ENCODE measurements at regions not wholly inside any gene's neighbourhood (a gene's known extent, or its start where the extent isn't known, plus 50 kb on each side); places are given as distances from the start of the nearest gene placed in this dataset.

GRCh38 chr13:31909864-31910551, 121.6 kb upstream of the FRY start:
- no peaks in the 10 kb centered on the region for H3K9me3 ChIP-seq (ENCODE audit: insufficient read depth, low read depth)
- no peak overlapping the region for H3K27ac ChIP-seq
- H3K27me3 ChIP-seq (ENCODE audit: insufficient read depth, low read depth), result no peaks in the 10 kb centered on the region
- H3K4me3 ChIP-seq, result no peak overlapping the region
- H3K9me2 ChIP-seq (ENCODE audit: insufficient read depth), result no peaks in the 10 kb centered on the region
- CTCF ChIA-PET, result interaction anchor here (0.6 to 1.5 kb wide), 15 partner anchors 35 to 672 kb away, joined by 3 to 11 read pairs (median 4); partner anchors contain the start of genes BRCA2 and ZAR1L
- TF ChIP-seq CTCF (conservative IDR thresholded peaks at IDR 0.05), result peak; percentile 93
- no peak for TF ChIP-seq EZH2 (IDR thresholded peaks at IDR 0.05; ENCODE audit: low read depth)
- no peaks in the 10 kb centered on the region for H3K36me3 ChIP-seq (ENCODE audit: low read depth)
- H2AFZ ChIP-seq, result no peak overlapping the region
- H3K4me1 ChIP-seq (replicated peaks; ENCODE audit: insufficient read depth), result peaks cover 27% of the 10 kb centered on the region
- DNase-seq, result peak; percentile 39 to 45
- POLR2A ChIA-PET (ENCODE audit: unreplicated experiment), result interaction anchor here (0.6 to 0.8 kb wide), 4 partner anchors 14 to 58 kb away, joined by 6 to 19 read pairs (median 10); no protein-coding TSS in a partner anchor
- no peak overlapping the region for H3K4me2 ChIP-seq
- H3F3A ChIP-seq (ENCODE audit: insufficient read depth, low read depth), result no peaks in the 10 kb centered on the region
- intact Hi-C loops (cut with micrococcal nuclease; ENCODE audit: unreplicated experiment), result loop anchor here (1.0 to 10.0 kb wide), 4 partner anchors 87 to 671 kb away; no protein-coding TSS in a partner anchor
- H4K20me1 ChIP-seq (ENCODE audit: insufficient read depth), result no peaks in the 10 kb centered on the region
- H3K79me2 ChIP-seq (ENCODE audit: low read depth), result no peaks in the 10 kb centered on the region
- BruUV-seq (replicated peaks), result no TSS peak

GRCh38 chr13:31910633-31911032, 120.9 kb upstream of the FRY start:
- intact Hi-C loops (cut with micrococcal nuclease; ENCODE audit: unreplicated experiment), result loop anchor here (1.0 to 10.0 kb wide), 4 partner anchors 87 to 670 kb away; no protein-coding TSS in a partner anchor

More at GRCh38 chr13:31910633-31911032, 120.9 kb upstream of the FRY start:
- ChIA-PET CTCF (interaction anchor here (0.6 to 1.5 kb wide), 8 partner anchors 34 to 670 kb away, joined by 3 to 10 read pairs (median 4); partner anchors contain the start of genes BRCA2 and ZAR1L), POLR2A (ENCODE audit: unreplicated experiment) (interaction anchor here (0.7 kb wide), 1 partner anchor 46 kb away, joined by 6 read pairs; no protein-coding TSS in a partner anchor)
- TF ChIP-seq CTCF (conservative IDR thresholded peaks at IDR 0.05) (no peak), EZH2 (IDR thresholded peaks at IDR 0.05; ENCODE audit: low read depth) (no peak)
- BruUV-seq (replicated peaks), result no TSS peak
- H3K9me2 ChIP-seq (ENCODE audit: insufficient read depth), result no peaks in the 10 kb centered on the region
- DNase-seq, result no peak
- no peak overlapping the region for H2AFZ ChIP-seq
- H3K36me3 ChIP-seq (ENCODE audit: low read depth), result no peaks in the 10 kb centered on the region
- H3K27ac ChIP-seq, result no peak overlapping the region
- H3K4me2 ChIP-seq, result no peak overlapping the region
- H3F3A ChIP-seq (ENCODE audit: insufficient read depth, low read depth), result no peaks in the 10 kb centered on the region
- H3K4me3 ChIP-seq, result no peak overlapping the region
- no peaks in the 10 kb centered on the region for H4K20me1 ChIP-seq (ENCODE audit: insufficient read depth)
- H3K9me3 ChIP-seq (ENCODE audit: insufficient read depth, low read depth), result no peaks in the 10 kb centered on the region
- H3K79me2 ChIP-seq (ENCODE audit: low read depth), result no peaks in the 10 kb centered on the region
- H3K4me1 ChIP-seq (replicated peaks; ENCODE audit: insufficient read depth), result peaks cover 27% of the 10 kb centered on the region
- H3K27me3 ChIP-seq (ENCODE audit: insufficient read depth, low read depth), result no peaks in the 10 kb centered on the region

Data from PC-9 (cell line).